ENCODE measurements at regions not wholly inside any gene's neighbourhood (a gene's known extent, or its start where the extent isn't known, plus 50 kb on each side); places are given as distances from the start of the nearest gene placed in this dataset.

DNA sequence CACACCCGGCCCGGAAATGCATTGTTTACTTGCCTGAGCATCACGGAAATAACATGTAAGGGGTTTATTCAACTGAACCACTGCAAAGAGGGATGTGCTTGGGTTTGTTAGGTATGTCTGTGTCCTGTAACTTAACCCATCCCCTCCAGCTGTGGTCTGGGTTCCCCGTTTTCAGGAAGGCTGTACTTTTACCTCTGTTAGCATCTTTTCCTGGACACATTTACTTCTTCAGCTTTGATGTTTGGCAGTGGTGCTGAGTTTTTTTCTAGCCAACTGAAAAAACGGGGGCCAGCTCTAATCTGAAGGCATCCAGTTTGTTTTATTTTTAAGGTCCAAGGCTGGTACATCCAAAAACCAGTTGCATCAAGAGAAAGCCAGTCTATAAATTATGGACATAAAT, 561.8 kb downstream of the BNC2 start:
- no TSS peak for BruUV-seq (replicated peaks)
- intact Hi-C loops (cut with micrococcal nuclease), result no loop called here
- ATAC-seq, result no peak
- Histone ChIP-seq H2AFZ (ENCODE audit: low read depth, low read length) (no peak overlapping the region), H4K20me1 (replicated peaks; ENCODE audit: control insufficient read depth, insufficient read depth, low read length) (no peaks in the 10 kb centered on the region), H3K9me1 (ENCODE audit: control insufficient read depth, insufficient read depth, low read length) (no peaks in the 10 kb centered on the region), H3K9ac (ENCODE audit: insufficient read depth in 1 of 2, low read depth in 2 of 2, low read length in 2 of 2) (no peak overlapping the region), H3K79me2 (ENCODE audit: control insufficient read depth, insufficient read depth, low read length) (no peaks in the 10 kb centered on the region), H3K27me3 (ENCODE audit: control insufficient read depth in 2 of 2, insufficient read depth in 2 of 2, low read length in 2 of 2) (no peaks in the 10 kb centered on the region), H3K9me3 (replicated peaks; ENCODE audit: control insufficient read depth, insufficient read depth, low read depth, low read length) (no peaks in the 10 kb centered on the region), H3K4me1 (replicated peaks in 1 of 2; ENCODE audit: control insufficient read depth in 2 of 2, insufficient read depth in 2 of 2, low read length in 2 of 2) (no peaks in the 10 kb centered on the region), H3K27ac (ENCODE audit: extremely low read depth, low read depth, low read length) (no peak overlapping the region), H3K4me3 (no peak overlapping the region), H3K36me3 (ENCODE audit: control insufficient read depth, insufficient read depth, low read length) (no peaks in the 10 kb centered on the region), H3K4me2 (ENCODE audit: insufficient read depth, low read length) (no peak overlapping the region)
- no peak for FAIRE-seq
- 0% methylated on average over 4 of the region's 5 CpGs for WGBS (ENCODE audit: insufficient coverage, low coverage, missing lambda C conversion rate)
- no peak for DNase-seq (ENCODE audit: extremely low read depth in 1 of 4, low spot score in 3 of 4)
- ChIA-PET CTCF (ENCODE audit: low intra/inter-chr PET ratio) (no interaction called here), POLR2A (interaction anchor here (0.6 kb wide), 1 partner anchor 8 kb away, joined by 3 read pairs; no protein-coding TSS in a partner anchor)
- TF ChIP-seq HDAC2 (IDR thresholded peaks at IDR 0.05) (no peak), ZNF311 (CRISPR knock-in tag; IDR thresholded peaks at IDR 0.05) (no peak), ZNF76 (CRISPR knock-in tag; IDR thresholded peaks at IDR 0.05; ENCODE audit: borderline replicate concordance) (no peak), SRSF3 (IDR thresholded peaks at IDR 0.05; ENCODE audit: insufficient read depth, low read length) (no peak), GATAD2B (IDR thresholded peaks at IDR 0.05; ENCODE audit: borderline replicate concordance) (no peak), RHOXF2B (CRISPR knock-in tag; conservative IDR thresholded peaks at IDR 0.05) (no peak), RFX1 (IDR thresholded peaks at IDR 0.05) (no peak), KDM5B (IDR thresholded peaks at IDR 0.05; ENCODE audit: insufficient replicate concordance, low read depth, low read length) (no peak), NR2C2 (CRISPR knock-in tag; IDR thresholded peaks at IDR 0.05) (no peak), NR2C2 (tag; IDR thresholded peaks at IDR 0.05) (no peak), ZNF707 (CRISPR knock-in tag; conservative IDR thresholded peaks at IDR 0.05) (no peak), SP1 (CRISPR knock-in tag; IDR thresholded peaks at IDR 0.05) (no peak), POLR2H (tag; IDR thresholded peaks at IDR 0.05; ENCODE audit: low read depth) (no peak), NEUROD1 (IDR thresholded peaks at IDR 0.05; ENCODE audit: borderline replicate concordance, low read depth, low read length, partially characterized antibody) (no peak), ZNF507 (tag; conservative IDR thresholded peaks at IDR 0.05) (no peak), STAT5A (IDR thresholded peaks at IDR 0.05; ENCODE audit: borderline replicate concordance, low read length) (no peak), RBM14 (IDR thresholded peaks at IDR 0.05; ENCODE audit: borderline replicate concordance, insufficient read depth, low read depth, low read length) (no peak), ATF1 (CRISPR knock-in tag; IDR thresholded peaks at IDR 0.05) (no peak), ATF1 (tag; IDR thresholded peaks at IDR 0.05) (no peak), ZNF583 (CRISPR knock-in tag; IDR thresholded peaks at IDR 0.05) (no peak)
- TF ChIP-seq, protein P1, sequence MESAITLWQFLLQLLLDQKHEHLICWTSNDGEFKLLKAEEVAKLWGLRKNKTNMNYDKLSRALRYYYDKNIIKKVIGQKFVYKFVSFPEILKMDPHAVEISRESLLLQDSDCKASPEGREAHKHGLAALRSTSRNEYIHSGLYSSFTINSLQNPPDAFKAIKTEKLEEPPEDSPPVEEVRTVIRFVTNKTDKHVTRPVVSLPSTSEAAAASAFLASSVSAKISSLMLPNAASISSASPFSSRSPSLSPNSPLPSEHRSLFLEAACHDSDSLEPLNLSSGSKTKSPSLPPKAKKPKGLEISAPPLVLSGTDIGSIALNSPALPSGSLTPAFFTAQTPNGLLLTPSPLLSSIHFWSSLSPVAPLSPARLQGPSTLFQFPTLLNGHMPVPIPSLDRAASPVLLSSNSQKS (CRISPR knock-in tag; IDR thresholded peaks at IDR 0.05), result no peak
- in situ Hi-C loops (cut with MboI), result no loop called here

All from K562 (cell line).